ENCODE measurements at regions not wholly inside any gene's neighbourhood (a gene's known extent, or its start where the extent isn't known, plus 50 kb on each side); places are given as distances from the start of the nearest gene placed in this dataset.
"Not testable (repeated sequence)": the region's sequence is repeated elsewhere in the genome, so short reads cannot be mapped to it uniquely, and the experiment has no call there.

- no peak for ATAC-seq
- Mint-ChIP-seq H3K4me1 (no peaks in the 10 kb centered on the region), H3K9me3 (no peaks in the 10 kb centered on the region), H3K4me3 (no peak overlapping the region), H3K27me3 (no peaks in the 10 kb centered on the region), H3K27ac (no peak overlapping the region)
- no peak for DNase-seq
Observed at GRCh38 chr6:19712998-19713397, 124.2 kb upstream of the ID4 start.

GRCh38 chr6:19713411-19713810 lies 123.8 kb upstream of the ID4 start:
- Mint-ChIP-seq H3K27ac (no peak overlapping the region), H3K4me3 (no peak overlapping the region), H3K9me3 (no peaks in the 10 kb centered on the region), H3K27me3 (no peaks in the 10 kb centered on the region), H3K4me1 (no peaks in the 10 kb centered on the region)
- DNase-seq (no peak), ATAC-seq (no peak)

- no peak overlapping the region for H3K27ac Mint-ChIP-seq
- H3K9me3 Mint-ChIP-seq: no peaks in the 10 kb centered on the region
- H3K4me3 Mint-ChIP-seq: no peak overlapping the region
- no peak for DNase-seq
- no peaks in the 10 kb centered on the region for H3K4me1 Mint-ChIP-seq
- no peak for ATAC-seq
- H3K27me3 Mint-ChIP-seq: no peaks in the 10 kb centered on the region
Observed at GRCh38 chr6:19713984-19714383, 123.2 kb upstream of the ID4 start.

GRCh38 chr6:19714434-19715166 lies 122.6 kb upstream of the ID4 start:
- Mint-ChIP-seq H3K4me3 (no peak overlapping the region), H3K27me3 (no peaks in the 10 kb centered on the region), H3K27ac (no peak overlapping the region), H3K4me1 (no peaks in the 10 kb centered on the region), H3K9me3 (no peaks in the 10 kb centered on the region)
- DNase-seq (no peak), ATAC-seq (no peak)

GRCh38 chr6:19715167-19715551 lies 122.0 kb upstream of the ID4 start:
- ATAC-seq (no peak), DNase-seq (no peak)
- no peak overlapping the region for H3K4me3 Mint-ChIP-seq
- H3K27ac Mint-ChIP-seq: no peak overlapping the region
- H3K27me3 Mint-ChIP-seq: no peaks in the 10 kb centered on the region
- H3K4me1 Mint-ChIP-seq: no peaks in the 10 kb centered on the region
- no peaks in the 10 kb centered on the region for H3K9me3 Mint-ChIP-seq

- no peak for DNase-seq
- ATAC-seq: no peak
- H3K9me3 Mint-ChIP-seq: no peaks in the 10 kb centered on the region
Observed at GRCh38 chr6:19719691-19720128, 117.5 kb upstream of the ID4 start.

GRCh38 chr6:19721766-19722377 lies 115.3 kb upstream of the ID4 start:
- H3K27me3 Mint-ChIP-seq: no peaks in the 10 kb centered on the region
- no peak for DNase-seq
- H3K9me3 Mint-ChIP-seq: peaks cover 0 to 6% of the 10 kb centered on the region in 2 donors
- ATAC-seq: no peak
- no peak overlapping the region for H3K4me3 Mint-ChIP-seq
- no peaks in the 10 kb centered on the region for H3K4me1 Mint-ChIP-seq
- no peak overlapping the region for H3K27ac Mint-ChIP-seq

More at GRCh38 chr6:19719691-19720128, 117.5 kb upstream of the ID4 start:
- H3K4me3 Mint-ChIP-seq: no peak overlapping the region
- no peaks in the 10 kb centered on the region for H3K4me1 Mint-ChIP-seq
- H3K27ac Mint-ChIP-seq: no peak overlapping the region
- no peaks in the 10 kb centered on the region for H3K27me3 Mint-ChIP-seq

- Mint-ChIP-seq H3K27ac (no peak overlapping the region), H3K4me1 (no peaks in the 10 kb centered on the region), H3K27me3 (no peaks in the 10 kb centered on the region), H3K9me3 (peaks cover 0 to 6% of the 10 kb centered on the region in 2 donors), H3K4me3 (no peak overlapping the region)
- no peak for ATAC-seq
- DNase-seq: no peak
Observed at GRCh38 chr6:19722999-19723398, 114.2 kb upstream of the ID4 start.

GRCh38 chr6:19723545-19723944 lies 113.6 kb upstream of the ID4 start:
- DNase-seq (no peak), ATAC-seq (no peak)
- no peaks in the 10 kb centered on the region for H3K4me1 Mint-ChIP-seq
- no peak overlapping the region for H3K27ac Mint-ChIP-seq
- H3K9me3 Mint-ChIP-seq: peaks cover 0 to 6% of the 10 kb centered on the region in 2 donors
- no peaks in the 10 kb centered on the region for H3K27me3 Mint-ChIP-seq
- H3K4me3 Mint-ChIP-seq: no peak overlapping the region

- DNase-seq, H3K9me3 Mint-ChIP-seq: not testable (repeated sequence)
Observed at GRCh38 chr6:19725436-19725835, 111.7 kb upstream of the ID4 start.

GRCh38 chr6:19731282-19731681 lies 105.9 kb upstream of the ID4 start:
- ATAC-seq (no peak), DNase-seq (no peak)
- Mint-ChIP-seq H3K4me3 (no peak overlapping the region), H3K27me3 (no peaks in the 10 kb centered on the region), H3K4me1 (no peaks in the 10 kb centered on the region), H3K27ac (no peak overlapping the region), H3K9me3 (peaks cover 0 to 9% of the 10 kb centered on the region in 2 donors)

More at GRCh38 chr6:19725436-19725835, 111.7 kb upstream of the ID4 start:
- H3K27me3 Mint-ChIP-seq, H3K4me3 Mint-ChIP-seq, H3K4me1 Mint-ChIP-seq, ATAC-seq, H3K27ac Mint-ChIP-seq: not testable (repeated sequence)

GRCh38 chr6:19734061-19734460 lies 103.1 kb upstream of the ID4 start:
- no peaks in the 10 kb centered on the region for H3K4me1 Mint-ChIP-seq
- H3K27me3 Mint-ChIP-seq: no peaks in the 10 kb centered on the region
- DNase-seq (no peak), ATAC-seq (no peak)
- H3K4me3 Mint-ChIP-seq: no peak overlapping the region
- no peak overlapping the region for H3K27ac Mint-ChIP-seq
- peaks cover 0 to 9% of the 10 kb centered on the region in 2 donors for H3K9me3 Mint-ChIP-seq

GRCh38 chr6:19734519-19734918 lies 102.7 kb upstream of the ID4 start:
- no peaks in the 10 kb centered on the region for H3K4me1 Mint-ChIP-seq
- DNase-seq: no peak
- ATAC-seq: no peak

GRCh38 chr6:19736066-19736465 lies 101.1 kb upstream of the ID4 start:
- Mint-ChIP-seq H3K27me3 (no peaks in the 10 kb centered on the region), H3K4me1 (no peaks in the 10 kb centered on the region), H3K4me3 (no peak overlapping the region), H3K27ac (peak overlapping the region in 1 of 2 donors; percentile 47), H3K9me3 (peaks cover 0 to 9% of the 10 kb centered on the region in 2 donors)
- DNase-seq (no peak), ATAC-seq (no peak)

More at GRCh38 chr6:19734519-19734918, 102.7 kb upstream of the ID4 start:
- Mint-ChIP-seq H3K4me3 (no peak overlapping the region), H3K27ac (no peak overlapping the region), H3K27me3 (no peaks in the 10 kb centered on the region), H3K9me3 (peaks cover 0 to 9% of the 10 kb centered on the region in 2 donors)

GRCh38 chr6:19738010-19738409 lies 99.2 kb upstream of the ID4 start:
- Mint-ChIP-seq H3K27me3 (no peaks in the 10 kb centered on the region), H3K9me3 (peaks cover 0 to 9% of the 10 kb centered on the region in 2 donors), H3K4me1 (no peaks in the 10 kb centered on the region), H3K27ac (no peak overlapping the region), H3K4me3 (no peak overlapping the region)
- ATAC-seq (no peak), DNase-seq (no peak)

GRCh38 chr6:19749722-19750121 lies 87.4 kb upstream of the ID4 start:
- Mint-ChIP-seq H3K4me3 (no peak overlapping the region), H3K4me1 (no peaks in the 10 kb centered on the region), H3K27ac (no peak overlapping the region), H3K27me3 (no peaks in the 10 kb centered on the region), H3K9me3 (peaks cover 4 to 8% of the 10 kb centered on the region in 2 donors)
- ATAC-seq (no peak), DNase-seq (no peak)
